Spleen (tissue), 7 donors: ENCODE measurements at regions not wholly inside any gene's neighbourhood (a gene's known extent, or its start where the extent isn't known, plus 50 kb on each side); places are given as distances from the start of the nearest gene placed in this dataset.

Experiments
- POLR2A ChIP-seq, 3 donors: fragments of 450-650 bp; IDR thresholded peaks; one replicate each; pipeline ENCODE4 v1.5.1; 2017; ENCODE audit warnings: antibody characterized with exemption in 3 of 3, mild to moderate bottlenecking in 1 of 3
- TF ChIP-seq, protein P1 (sequence below), 11 experiments: fragments of 200-600 bp in 7 of 11; fragments of 450-650 bp in 4 of 11; sonication (generic) in 4 of 11; IDR thresholded peaks in 8 of 11; conservative IDR thresholded peaks in 3 of 11; 1 replicate in 7 of 11; 2 replicates in 4 of 11; pipeline versions ENCODE4 v1.4.0 to v1.8.0; 2016 to 2021; ENCODE audit warnings: antibody characterized with exemption in 11 of 11, inconsistent platforms in 4 of 11, mild to moderate bottlenecking in 1 of 11
- donor health status: DM: no; HTN: no; CAD: no; lungs with moderate emphysema.
- donor health status: DM: no; HTN: no; CAD: no.
- donor health status: DM: no; HTN: no; CAD: no.

DNA sequence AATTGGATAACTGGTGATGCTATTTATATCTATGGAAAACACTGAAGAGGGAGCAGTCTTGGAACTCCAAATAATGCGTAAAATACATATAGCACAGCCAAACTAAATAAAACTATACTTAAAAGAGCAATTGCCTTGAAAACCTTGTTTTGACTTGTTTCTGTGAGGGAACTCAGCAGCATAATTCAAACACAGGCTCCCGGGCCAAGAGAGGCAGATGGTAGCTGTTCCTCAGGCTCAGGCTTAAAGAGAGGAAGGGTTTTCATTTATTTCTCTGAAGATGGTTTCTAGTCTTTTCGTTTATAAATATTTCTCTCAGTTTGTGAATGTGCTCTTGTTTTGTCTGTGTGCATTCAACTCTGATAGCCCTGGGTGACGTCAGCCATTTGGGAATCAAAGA, 82.4 kb downstream of the FANCF start:
- TF ChIP-seq, protein P1, sequence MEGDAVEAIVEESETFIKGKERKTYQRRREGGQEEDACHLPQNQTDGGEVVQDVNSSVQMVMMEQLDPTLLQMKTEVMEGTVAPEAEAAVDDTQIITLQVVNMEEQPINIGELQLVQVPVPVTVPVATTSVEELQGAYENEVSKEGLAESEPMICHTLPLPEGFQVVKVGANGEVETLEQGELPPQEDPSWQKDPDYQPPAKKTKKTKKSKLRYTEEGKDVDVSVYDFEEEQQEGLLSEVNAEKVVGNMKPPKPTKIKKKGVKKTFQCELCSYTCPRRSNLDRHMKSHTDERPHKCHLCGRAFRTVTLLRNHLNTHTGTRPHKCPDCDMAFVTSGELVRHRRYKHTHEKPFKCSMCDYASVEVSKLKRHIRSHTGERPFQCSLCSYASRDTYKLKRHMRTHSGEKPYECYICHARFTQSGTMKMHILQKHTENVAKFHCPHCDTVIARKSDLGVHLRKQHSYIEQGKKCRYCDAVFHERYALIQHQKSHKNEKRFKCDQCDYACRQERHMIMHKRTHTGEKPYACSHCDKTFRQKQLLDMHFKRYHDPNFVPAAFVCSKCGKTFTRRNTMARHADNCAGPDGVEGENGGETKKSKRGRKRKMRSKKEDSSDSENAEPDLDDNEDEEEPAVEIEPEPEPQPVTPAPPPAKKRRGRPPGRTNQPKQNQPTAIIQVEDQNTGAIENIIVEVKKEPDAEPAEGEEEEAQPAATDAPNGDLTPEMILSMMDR (IDR thresholded peaks at IDR 0.05 in 8 of 11, conservative IDR thresholded peaks at IDR 0.05 in 3 of 11): no peak
- TF ChIP-seq POLR2A (IDR thresholded peaks at IDR 0.05): no peak
